ENCODE measurements at regions not wholly inside any gene's neighbourhood (a gene's known extent, or its start where the extent isn't known, plus 50 kb on each side); places are given as distances from the start of the nearest gene placed in this dataset.
"Not testable (repeated sequence)": the region's sequence is repeated elsewhere in the genome, so short reads cannot be mapped to it uniquely, and the experiment has no call there.

- not testable (repeated sequence) for TF ChIP-seq CTCF (IDR thresholded peaks at IDR 0.05; ENCODE audit: poor library complexity, severe bottlenecking); POLR2AphosphoS5 (IDR thresholded peaks at IDR 0.05)
Observed at GRCh38 chr10:93234940-93235339, 161.2 kb downstream of the CYP26A1 start.

Measured in neural cell (in vitro differentiated cells).